Upper lobe of right lung (tissue), 1 donor: ENCODE measurements at regions not wholly inside any gene's neighbourhood (a gene's known extent, or its start where the extent isn't known, plus 50 kb on each side); places are given as distances from the start of the nearest gene placed in this dataset.

ENCODE experiments used
- ATAC-seq: fragments of 200-7000 bp; cut with Tn5 transposase; one replicate; pipeline ENCODE4 v1.9.1; 2020; ENCODE audit warnings: mild to moderate bottlenecking, moderate library complexity
- DNase-seq: peaks from one replicate; pipeline ENCODE4 v3.0.0-alpha.2; 2020
- H3K27ac ChIP-seq: fragments of 200-600 bp; one replicate; pipeline ENCODE4 v1.8.0; 2022
- H3K27me3 ChIP-seq: fragments of 200-600 bp; one replicate; pipeline ENCODE4 v1.8.0; 2022; ENCODE audit warnings: mild to moderate bottlenecking
- H3K36me3 ChIP-seq: fragments of 200-600 bp; one replicate; pipeline ENCODE4 v1.8.0; 2022
- H3K4me1 ChIP-seq: fragments of 200-600 bp; one replicate; pipeline ENCODE4 v1.8.0; 2022
- H3K4me3 ChIP-seq: fragments of 200-600 bp; one replicate; pipeline ENCODE4 v1.8.0; 2022; ENCODE audit warnings: mild to moderate bottlenecking
- H3K9me3 ChIP-seq: fragments of 200-600 bp; one replicate; pipeline ENCODE4 v1.8.0; 2022
- CTCF ChIP-seq: fragments of 200-600 bp; IDR thresholded peaks from one replicate; pipeline ENCODE4 v1.8.0; 2022; ENCODE audit warnings: antibody characterized with exemption
- intact Hi-C: fragments of 100-400 bp; cut with DNase I; formaldehyde crosslinking; loops from one replicate; pipeline ENCODE4 v1.11.0; 2022
- donor health status: DM: no; HTN: yes; CAD: no; lungs with severe emphysema.

GRCh38 chr20:57857969-57858368 is 148.2 kb upstream of the PMEPA1 start:
- TF ChIP-seq CTCF: no peak
- H3K4me1 ChIP-seq: no peaks in the 10 kb centered on the region
- no peak overlapping the region for H3K27ac ChIP-seq
- intact Hi-C loops: no loop called here
- no peaks in the 10 kb centered on the region for H3K9me3 ChIP-seq
- H3K27me3 ChIP-seq: no peaks in the 10 kb centered on the region
- no peaks in the 10 kb centered on the region for H3K36me3 ChIP-seq
- DNase-seq (no peak), ATAC-seq (no peak)
- no peak overlapping the region for H3K4me3 ChIP-seq

GRCh38 chr20:57857118-57857517 is 147.3 kb upstream of the PMEPA1 start:
- Histone ChIP-seq H3K4me1 (no peaks in the 10 kb centered on the region), H3K9me3 (no peaks in the 10 kb centered on the region), H3K27me3 (no peaks in the 10 kb centered on the region), H3K4me3 (no peak overlapping the region), H3K36me3 (no peaks in the 10 kb centered on the region), H3K27ac (no peak overlapping the region)
- no peak for TF ChIP-seq CTCF
- ATAC-seq (no peak), DNase-seq (no peak)
- intact Hi-C loops: no loop called here

GRCh38 chr20:57856658-57857057 is 146.8 kb upstream of the PMEPA1 start:
- Histone ChIP-seq H3K4me1 (no peaks in the 10 kb centered on the region), H3K27ac (no peak overlapping the region), H3K36me3 (no peaks in the 10 kb centered on the region), H3K4me3 (no peak overlapping the region), H3K27me3 (no peaks in the 10 kb centered on the region), H3K9me3 (no peaks in the 10 kb centered on the region)
- ATAC-seq (no peak), DNase-seq (no peak)
- intact Hi-C loops: no loop called here
- TF ChIP-seq CTCF: no peak

- no peak for DNase-seq
- Histone ChIP-seq H3K27me3 (no peaks in the 10 kb centered on the region), H3K4me1 (no peaks in the 10 kb centered on the region), H3K27ac (no peak overlapping the region), H3K36me3 (no peaks in the 10 kb centered on the region), H3K9me3 (no peaks in the 10 kb centered on the region), H3K4me3 (no peak overlapping the region)
- intact Hi-C loops: no loop called here
- no peak for ATAC-seq
- TF ChIP-seq CTCF: no peak
These were observed 142.0 kb upstream of the PMEPA1 start for GRCh38 chr20:57851796-57852195.

GRCh38 chr20:57851025-57851682 is 141.3 kb upstream of the PMEPA1 start:
- Histone ChIP-seq H3K4me3 (no peak overlapping the region), H3K27me3 (no peaks in the 10 kb centered on the region), H3K4me1 (no peaks in the 10 kb centered on the region), H3K27ac (no peak overlapping the region), H3K9me3 (no peaks in the 10 kb centered on the region), H3K36me3 (no peaks in the 10 kb centered on the region)
- no peak for DNase-seq
- no peak for TF ChIP-seq CTCF
- intact Hi-C loops: no loop called here
- ATAC-seq: no peak
